Endothelial cell (in vitro differentiated cells): ENCODE measurements at regions not wholly inside any gene's neighbourhood (a gene's known extent, or its start where the extent isn't known, plus 50 kb on each side); places are given as distances from the start of the nearest gene placed in this dataset.

Experiments
- DNase-seq: peaks from one replicate; pipeline ENCODE4 v3.0.0; 2021; ENCODE audit warnings: low spot score
- H3K27ac Mint-ChIP-seq: one replicate; pipeline ENCODE4 v1.8.0; 2021; ENCODE audit warnings: mixed read lengths, inconsistent platforms; ENCODE audit not compliant: unreplicated experiment
- H3K27me3 Mint-ChIP-seq: one replicate; pipeline ENCODE4 v1.8.0; 2021; ENCODE audit warnings: mild to moderate bottlenecking, moderate library complexity, mixed read lengths, inconsistent platforms; ENCODE audit not compliant: unreplicated experiment
- H3K36me3 Mint-ChIP-seq: one replicate; pipeline ENCODE4 v1.8.0; 2021; ENCODE audit warnings: mild to moderate bottlenecking, low read depth, mixed read lengths, inconsistent platforms; ENCODE audit not compliant: unreplicated experiment
- H3K4me1 Mint-ChIP-seq: one replicate; pipeline ENCODE4 v1.8.0; 2021; ENCODE audit warnings: mild to moderate bottlenecking, mixed read lengths, inconsistent platforms; ENCODE audit not compliant: unreplicated experiment
- H3K4me3 Mint-ChIP-seq: one replicate; pipeline ENCODE4 v1.8.0; 2021; ENCODE audit warnings: mild to moderate bottlenecking, mixed read lengths, inconsistent platforms; ENCODE audit not compliant: unreplicated experiment
- H3K9me3 Mint-ChIP-seq: one replicate; pipeline ENCODE4 v1.8.0; 2021; ENCODE audit warnings: mixed read lengths, inconsistent platforms; ENCODE audit not compliant: unreplicated experiment
- TF ChIP-seq, protein P1 (sequence below): fragments of 200-600 bp; sonication (generic); IDR thresholded peaks from one replicate; pipeline ENCODE4 v1.5.0; 2021; ENCODE audit warnings: antibody characterized with exemption; ENCODE audit not compliant: unreplicated experiment

DNA sequence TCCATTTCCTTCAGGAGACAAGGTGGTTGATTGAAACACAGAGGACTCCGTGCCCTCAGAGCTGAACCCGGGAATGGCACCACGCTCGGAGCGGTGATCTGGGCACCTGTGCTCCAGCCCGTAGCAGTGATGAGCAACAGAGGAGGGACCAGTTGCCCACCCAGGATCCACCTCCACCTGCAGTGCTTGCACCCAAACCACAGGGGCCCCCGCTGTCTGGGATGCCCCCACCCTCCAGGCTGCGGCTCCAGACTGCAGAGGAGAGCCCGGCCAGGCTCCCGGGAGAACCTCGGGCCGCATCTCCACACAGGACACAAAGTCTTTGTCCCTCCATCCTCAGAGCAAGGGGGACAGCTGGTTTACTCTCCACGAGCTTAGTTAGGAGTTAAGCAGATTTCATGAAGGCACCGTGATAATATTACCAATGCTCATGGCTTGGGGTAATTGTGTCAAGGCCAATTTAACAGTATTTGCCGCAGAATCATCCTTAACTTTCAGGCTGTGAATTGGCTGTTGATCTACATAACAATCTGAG is 100.6 kb downstream of the TNFAIP2 start:
- Mint-ChIP-seq H3K4me3 (no peak overlapping the region), H3K27ac (no peak overlapping the region), H3K27me3 (peaks cover 9% of the 10 kb centered on the region), H3K9me3 (no peaks in the 10 kb centered on the region), H3K36me3 (peaks cover 3% of the 10 kb centered on the region), H3K4me1 (peaks cover 13% of the 10 kb centered on the region)
- TF ChIP-seq, protein P1, sequence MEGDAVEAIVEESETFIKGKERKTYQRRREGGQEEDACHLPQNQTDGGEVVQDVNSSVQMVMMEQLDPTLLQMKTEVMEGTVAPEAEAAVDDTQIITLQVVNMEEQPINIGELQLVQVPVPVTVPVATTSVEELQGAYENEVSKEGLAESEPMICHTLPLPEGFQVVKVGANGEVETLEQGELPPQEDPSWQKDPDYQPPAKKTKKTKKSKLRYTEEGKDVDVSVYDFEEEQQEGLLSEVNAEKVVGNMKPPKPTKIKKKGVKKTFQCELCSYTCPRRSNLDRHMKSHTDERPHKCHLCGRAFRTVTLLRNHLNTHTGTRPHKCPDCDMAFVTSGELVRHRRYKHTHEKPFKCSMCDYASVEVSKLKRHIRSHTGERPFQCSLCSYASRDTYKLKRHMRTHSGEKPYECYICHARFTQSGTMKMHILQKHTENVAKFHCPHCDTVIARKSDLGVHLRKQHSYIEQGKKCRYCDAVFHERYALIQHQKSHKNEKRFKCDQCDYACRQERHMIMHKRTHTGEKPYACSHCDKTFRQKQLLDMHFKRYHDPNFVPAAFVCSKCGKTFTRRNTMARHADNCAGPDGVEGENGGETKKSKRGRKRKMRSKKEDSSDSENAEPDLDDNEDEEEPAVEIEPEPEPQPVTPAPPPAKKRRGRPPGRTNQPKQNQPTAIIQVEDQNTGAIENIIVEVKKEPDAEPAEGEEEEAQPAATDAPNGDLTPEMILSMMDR = no peak
- no peak for DNase-seq

DNA sequence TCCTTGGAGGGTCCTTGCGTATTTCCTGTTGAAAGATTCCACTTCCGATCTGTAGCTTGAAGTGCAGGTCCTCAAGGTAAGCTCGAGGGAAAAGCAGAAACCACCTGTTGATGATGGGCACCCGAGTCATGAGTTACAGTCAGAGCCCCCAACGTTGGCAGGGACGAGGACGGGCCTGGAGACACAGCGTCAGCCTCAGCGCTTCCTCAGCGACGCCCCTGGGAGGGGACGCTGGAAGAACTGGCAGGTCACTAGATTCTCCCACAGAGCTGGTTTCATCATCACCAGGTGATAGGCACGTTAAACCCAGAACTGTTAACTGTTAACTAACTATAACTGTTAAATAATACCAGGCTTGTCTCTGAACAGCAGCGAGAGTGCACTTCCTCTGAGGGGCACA is 101.8 kb downstream of the TNFAIP2 start:
- Mint-ChIP-seq H3K27ac (no peak overlapping the region), H3K9me3 (no peaks in the 10 kb centered on the region), H3K27me3 (peaks cover 9% of the 10 kb centered on the region), H3K4me3 (no peak overlapping the region), H3K36me3 (no peaks in the 10 kb centered on the region), H3K4me1 (peaks cover 13% of the 10 kb centered on the region)
- no peak for DNase-seq
- TF ChIP-seq, protein P1 = no peak

DNA sequence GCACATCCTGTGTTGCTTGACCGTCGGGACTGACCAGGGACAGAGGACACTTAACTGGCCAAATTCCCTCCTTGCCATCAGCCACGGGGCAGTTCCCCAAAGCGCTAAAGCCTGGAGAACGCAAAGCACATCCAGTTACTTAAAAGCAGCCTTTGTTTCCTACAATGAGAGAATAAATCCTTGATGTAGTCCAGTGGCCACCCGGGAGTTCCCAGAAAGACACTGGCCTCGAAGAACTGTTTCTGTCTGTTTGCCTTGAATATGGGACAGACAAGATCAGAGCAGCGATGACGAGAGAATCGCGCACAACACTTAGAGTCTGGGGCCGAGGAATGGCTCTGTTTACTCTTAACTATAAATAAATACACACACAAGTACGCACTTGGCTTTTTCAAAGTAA is 102.2 kb downstream of the TNFAIP2 start:
- Mint-ChIP-seq H3K4me1 (peaks cover 13% of the 10 kb centered on the region), H3K27me3 (peaks cover 12% of the 10 kb centered on the region), H3K36me3 (no peaks in the 10 kb centered on the region), H3K4me3 (no peak overlapping the region), H3K27ac (peak overlapping the region; percentile 26), H3K9me3 (no peaks in the 10 kb centered on the region)
- TF ChIP-seq, protein P1 = no peak
- DNase-seq = no peak

DNA sequence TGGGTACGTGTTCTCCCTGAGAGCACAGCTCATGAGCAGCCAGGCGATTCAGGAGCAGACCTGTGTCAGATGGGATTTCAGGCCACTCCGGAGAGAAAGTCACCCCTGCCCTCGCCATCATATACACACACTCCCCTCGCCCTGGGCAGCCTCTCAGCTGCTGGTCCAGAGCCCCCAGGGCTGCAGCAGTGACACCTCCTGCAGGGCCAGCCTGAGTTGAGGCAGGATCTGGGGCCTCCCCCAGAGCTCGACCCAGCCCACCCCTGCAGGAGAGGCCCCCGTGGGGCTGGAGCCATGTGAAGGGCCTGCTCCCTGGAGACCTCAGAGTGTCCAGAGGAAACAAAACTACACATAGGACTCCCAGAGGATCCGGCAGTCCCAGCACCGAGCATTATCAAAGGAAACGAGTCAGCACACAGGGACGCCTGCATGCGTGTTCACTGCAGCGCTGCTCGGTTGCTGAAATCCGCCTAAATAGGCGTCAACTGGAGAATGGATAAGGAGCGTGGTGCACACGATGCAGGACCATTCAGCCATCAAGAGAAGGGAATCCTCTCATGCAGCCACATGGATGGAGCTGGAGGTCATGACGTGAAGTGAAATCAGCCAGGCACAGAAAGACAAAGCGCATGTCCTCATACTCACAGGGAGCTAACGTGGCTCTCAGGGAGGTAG is 104.0 kb downstream of the TNFAIP2 start:
- Mint-ChIP-seq H3K4me1 (peaks cover 13% of the 10 kb centered on the region), H3K4me3 (no peak overlapping the region), H3K9me3 (no peaks in the 10 kb centered on the region), H3K36me3 (no peaks in the 10 kb centered on the region), H3K27ac (peak overlapping the region; percentile 31), H3K27me3 (peaks cover 12% of the 10 kb centered on the region)
- TF ChIP-seq, protein P1 = no peak
- no peak for DNase-seq

DNA sequence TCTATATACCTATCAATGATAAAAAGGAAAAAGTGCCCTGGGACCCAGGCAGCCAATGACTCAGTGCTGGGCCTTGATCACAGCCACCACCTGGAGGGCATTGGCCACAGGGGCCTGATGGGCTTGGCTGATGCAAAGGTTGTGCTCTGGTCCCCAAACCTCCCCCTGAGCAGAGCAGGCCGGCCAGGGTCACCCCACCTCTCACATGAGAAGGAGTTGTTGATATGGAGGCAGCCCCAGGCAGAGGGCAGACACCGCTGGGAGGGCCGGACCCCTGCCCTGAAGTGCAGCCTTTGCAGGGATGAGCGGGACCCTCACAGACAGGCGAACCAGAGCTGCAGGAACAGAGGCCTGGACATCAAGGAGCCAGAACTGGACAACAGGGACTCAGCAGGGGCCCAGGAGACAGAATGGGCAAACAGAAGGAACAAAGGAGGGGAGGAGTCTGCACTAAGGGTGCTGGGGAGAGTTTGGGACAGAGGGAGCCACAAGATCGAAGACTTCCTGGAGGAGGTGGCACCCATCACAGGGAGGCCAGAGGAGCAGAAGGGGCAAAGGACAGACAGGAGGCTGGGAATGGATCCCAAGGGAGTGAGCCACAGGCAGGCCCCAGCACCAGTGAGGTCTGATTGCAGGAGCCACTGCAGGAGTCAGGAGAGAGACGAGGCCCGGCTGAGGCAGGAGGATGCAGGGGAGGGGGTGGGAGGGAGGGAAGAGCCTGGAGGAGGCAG is 105.0 kb downstream of the TNFAIP2 start:
- TF ChIP-seq, protein P1 = no peak
- H3K4me3 Mint-ChIP-seq = no peak overlapping the region
- H3K9me3 Mint-ChIP-seq = no peaks in the 10 kb centered on the region
- no peak overlapping the region for H3K27ac Mint-ChIP-seq
- peaks cover 13% of the 10 kb centered on the region for H3K4me1 Mint-ChIP-seq
- no peaks in the 10 kb centered on the region for H3K36me3 Mint-ChIP-seq
- no peak for DNase-seq
- peaks cover 12% of the 10 kb centered on the region for H3K27me3 Mint-ChIP-seq
